ENCODE measurements at regions not wholly inside any gene's neighbourhood (a gene's known extent, or its start where the extent isn't known, plus 50 kb on each side); places are given as distances from the start of the nearest gene placed in this dataset.

GRCh38 chr1:232307296-232308017 lies 322.5 kb downstream of the SIPA1L2 start:
- no peak overlapping the region for H3K27ac Mint-ChIP-seq
- H3K9me3 Mint-ChIP-seq: peaks cover 8% of the 10 kb centered on the region
- no peak for TF ChIP-seq CTCF (conservative IDR thresholded peaks at IDR 0.05)
- no peaks in the 10 kb centered on the region for H3K36me3 Mint-ChIP-seq
- H3K4me1 Mint-ChIP-seq (ENCODE audit: unreplicated experiment): peaks cover 9% of the 10 kb centered on the region
- H3K4me3 Mint-ChIP-seq: no peak overlapping the region
- no peaks in the 10 kb centered on the region for H3K27me3 Mint-ChIP-seq
- no peak for DNase-seq (ENCODE audit: extremely low spot score, unreplicated experiment)

- Mint-ChIP-seq H3K9me3 (peaks cover 6% of the 10 kb centered on the region), H3K27me3 (no peaks in the 10 kb centered on the region), H3K36me3 (no peaks in the 10 kb centered on the region), H3K27ac (no peak overlapping the region), H3K4me1 (ENCODE audit: unreplicated experiment) (peaks cover 12% of the 10 kb centered on the region), H3K4me3 (no peak overlapping the region)
- no peak for DNase-seq (ENCODE audit: extremely low spot score, unreplicated experiment)
- TF ChIP-seq CTCF (conservative IDR thresholded peaks at IDR 0.05): peak; percentile 45
Measured at GRCh38 chr1:232306269-232306961, 323.5 kb downstream of the SIPA1L2 start.

- Mint-ChIP-seq H3K4me1 (ENCODE audit: unreplicated experiment) (peaks cover 18% of the 10 kb centered on the region), H3K9me3 (peaks cover 6% of the 10 kb centered on the region), H3K36me3 (no peaks in the 10 kb centered on the region), H3K4me3 (no peak overlapping the region), H3K27ac (no peak overlapping the region), H3K27me3 (no peaks in the 10 kb centered on the region)
- TF ChIP-seq CTCF (conservative IDR thresholded peaks at IDR 0.05): no peak
- DNase-seq (ENCODE audit: extremely low spot score, unreplicated experiment): no peak
Measured at GRCh38 chr1:232305050-232305449, 324.9 kb downstream of the SIPA1L2 start.

- Mint-ChIP-seq H3K27ac (no peak overlapping the region), H3K27me3 (no peaks in the 10 kb centered on the region), H3K36me3 (no peaks in the 10 kb centered on the region), H3K4me1 (ENCODE audit: unreplicated experiment) (peaks cover 18% of the 10 kb centered on the region), H3K4me3 (no peak overlapping the region), H3K9me3 (peaks cover 6% of the 10 kb centered on the region)
- no peak for TF ChIP-seq CTCF (conservative IDR thresholded peaks at IDR 0.05)
- DNase-seq (ENCODE audit: extremely low spot score, unreplicated experiment): no peak
Measured at GRCh38 chr1:232303222-232303620, 326.7 kb downstream of the SIPA1L2 start.

GRCh38 chr1:232302376-232303221 lies 327.3 kb downstream of the SIPA1L2 start:
- H3K27me3 Mint-ChIP-seq: no peaks in the 10 kb centered on the region
- peaks cover 18% of the 10 kb centered on the region for H3K4me1 Mint-ChIP-seq (ENCODE audit: unreplicated experiment)
- no peak for DNase-seq (ENCODE audit: extremely low spot score, unreplicated experiment)
- no peak overlapping the region for H3K27ac Mint-ChIP-seq
- no peaks in the 10 kb centered on the region for H3K36me3 Mint-ChIP-seq
- peaks cover 6% of the 10 kb centered on the region for H3K9me3 Mint-ChIP-seq
- H3K4me3 Mint-ChIP-seq: no peak overlapping the region
- TF ChIP-seq CTCF (conservative IDR thresholded peaks at IDR 0.05): no peak
